Fibroblast of gingiva (primary cell): ENCODE measurements at regions not wholly inside any gene's neighbourhood (a gene's known extent, or its start where the extent isn't known, plus 50 kb on each side); places are given as distances from the start of the nearest gene placed in this dataset.

Source experiments
- DNase-seq: peaks from one replicate; pipeline ENCODE4 v3.0.0-alpha.2; 2011; ENCODE audit warnings: low read depth

DNA sequence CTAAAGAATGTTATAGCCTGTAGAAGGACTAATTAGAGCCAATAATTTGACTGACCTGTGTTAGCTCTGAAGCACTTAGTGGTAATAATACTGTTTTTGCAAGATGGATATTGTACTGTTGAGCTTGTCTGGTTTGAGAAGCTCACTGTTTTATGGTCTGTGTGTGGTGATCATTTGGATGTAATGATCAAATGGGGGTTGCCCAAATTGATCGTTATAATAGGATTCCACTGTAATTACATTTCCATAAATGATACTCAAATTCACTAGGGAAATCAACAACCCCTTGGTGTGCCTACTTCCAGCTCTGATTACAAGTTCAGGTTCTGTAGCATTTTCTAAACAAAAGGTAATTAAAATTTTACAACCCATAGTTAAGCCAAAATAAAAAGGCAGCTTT, 971.4 kb downstream of the TTLL7 start:
- DNase-seq, result no peak

DNA sequence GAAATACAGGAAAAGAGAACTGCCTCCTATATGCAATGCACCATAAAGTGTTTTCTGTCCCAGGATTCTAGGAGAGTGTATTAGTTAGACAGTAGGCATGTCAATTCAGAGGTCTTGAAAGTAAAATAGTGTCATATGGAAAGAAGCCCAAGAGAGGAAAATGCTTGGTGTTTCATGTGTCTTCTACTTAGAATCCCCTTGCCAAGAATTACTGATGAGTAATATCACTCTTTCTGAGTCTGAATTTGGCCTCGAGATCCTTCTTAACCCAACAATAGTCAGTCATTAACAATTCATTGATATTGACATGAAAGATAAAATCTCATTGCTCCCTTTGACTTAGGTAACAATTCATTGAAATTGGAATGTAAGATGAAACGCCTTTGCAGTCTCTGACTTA, 972.2 kb downstream of the TTLL7 start:
- DNase-seq, result peak; percentile 42

DNA sequence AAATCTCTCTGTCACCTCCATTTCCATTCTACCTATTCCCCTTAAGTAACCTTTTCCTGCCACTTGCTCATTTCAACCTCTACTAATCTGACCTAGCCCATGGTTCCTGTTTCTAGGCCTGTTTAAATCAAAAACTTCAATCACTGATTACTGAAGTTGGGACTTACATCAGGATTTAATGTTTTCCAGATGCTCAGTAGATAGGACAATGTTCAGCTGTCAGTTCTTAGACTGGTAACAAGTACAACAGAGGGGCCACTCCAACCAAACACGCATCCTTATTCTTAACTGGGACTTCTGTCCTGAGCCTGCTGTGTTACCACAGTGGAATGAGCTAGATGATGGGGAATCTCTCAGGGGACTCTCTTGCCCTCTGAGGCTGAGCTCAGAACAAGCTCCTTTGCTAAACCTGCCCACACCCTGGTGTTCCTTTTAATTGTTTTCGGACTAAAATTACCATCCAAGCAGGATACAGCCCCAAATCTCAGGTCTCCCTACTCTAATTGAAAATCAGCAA, 974.6 kb downstream of the TTLL7 start:
- peak; percentile 26 for DNase-seq

DNA sequence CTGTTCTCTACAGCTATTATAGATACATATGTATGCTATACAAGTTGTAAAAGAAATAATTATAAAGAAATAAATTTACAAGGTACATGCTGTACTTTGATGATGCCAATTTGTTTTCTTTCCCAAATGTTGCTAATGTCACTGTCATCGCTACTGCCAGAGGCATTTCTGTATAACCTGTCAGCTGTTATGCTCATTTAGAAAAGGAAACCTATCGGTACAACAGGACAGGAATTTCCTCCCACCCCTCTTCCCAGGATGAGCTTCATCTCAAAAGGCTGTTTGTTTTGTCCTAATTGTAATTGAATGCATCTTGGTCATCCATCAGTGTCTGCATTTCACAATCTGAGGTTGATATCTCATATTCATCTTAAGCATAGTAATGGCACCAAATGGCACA, 975.7 kb downstream of the TTLL7 start:
- DNase-seq, result no peak

DNA sequence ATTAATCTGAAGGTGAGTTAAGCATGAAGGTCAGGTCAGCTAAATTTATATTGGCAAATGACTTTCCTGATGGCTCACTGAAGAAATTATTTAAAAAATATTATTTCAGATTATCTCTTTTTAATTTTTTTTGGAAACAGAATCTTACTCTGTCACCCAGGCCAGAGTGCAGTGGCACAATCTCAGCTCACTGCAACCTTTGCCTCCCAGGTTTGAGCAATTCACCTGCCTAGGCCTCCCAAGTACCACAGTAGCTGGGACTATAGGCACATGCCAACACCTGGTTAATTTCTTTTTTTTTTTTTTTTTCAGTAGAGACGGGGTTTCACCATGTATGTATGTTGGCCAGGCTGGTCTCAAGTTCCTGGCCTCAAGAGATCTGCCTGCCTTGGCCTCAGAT, 976.7 kb downstream of the TTLL7 start:
- DNase-seq, result no peak

DNA sequence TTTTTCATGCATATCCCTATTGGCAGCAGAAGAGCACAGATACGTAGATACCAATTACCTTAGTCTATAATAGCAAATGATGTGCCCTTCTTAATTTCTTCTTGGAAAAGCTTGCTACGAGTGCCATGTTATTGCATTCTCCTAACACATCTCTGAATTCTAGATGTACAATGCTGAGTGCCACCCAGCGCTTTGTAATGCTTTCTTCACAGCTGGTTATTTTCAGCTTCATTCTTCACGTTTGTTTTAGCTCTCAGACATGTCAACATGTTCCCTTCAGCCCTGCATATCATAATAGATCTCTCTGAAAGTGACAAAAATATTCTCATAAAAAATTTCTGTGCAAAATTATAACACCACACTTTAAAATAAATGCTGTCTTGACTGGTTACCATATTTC, 981.2 kb downstream of the TTLL7 start:
- no peak for DNase-seq

DNA sequence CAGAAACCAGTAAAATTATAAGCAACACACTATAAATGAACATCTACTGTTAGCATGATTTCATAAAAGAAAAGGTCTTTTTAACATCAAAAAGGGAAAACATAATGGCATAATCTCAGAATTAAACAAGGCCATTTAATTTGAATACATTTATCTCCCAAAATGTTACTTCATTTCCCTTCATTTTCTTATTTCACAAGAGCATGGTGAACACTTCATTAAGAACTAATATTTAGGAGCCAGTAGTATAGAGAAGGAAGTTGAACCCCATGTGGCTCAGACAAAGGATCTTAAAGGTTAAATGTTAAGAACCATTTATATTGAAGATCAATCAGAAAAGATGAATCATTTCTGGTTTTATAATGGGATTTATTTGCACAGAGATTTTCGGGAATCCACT, 981.7 kb downstream of the TTLL7 start:
- no peak for DNase-seq

DNA sequence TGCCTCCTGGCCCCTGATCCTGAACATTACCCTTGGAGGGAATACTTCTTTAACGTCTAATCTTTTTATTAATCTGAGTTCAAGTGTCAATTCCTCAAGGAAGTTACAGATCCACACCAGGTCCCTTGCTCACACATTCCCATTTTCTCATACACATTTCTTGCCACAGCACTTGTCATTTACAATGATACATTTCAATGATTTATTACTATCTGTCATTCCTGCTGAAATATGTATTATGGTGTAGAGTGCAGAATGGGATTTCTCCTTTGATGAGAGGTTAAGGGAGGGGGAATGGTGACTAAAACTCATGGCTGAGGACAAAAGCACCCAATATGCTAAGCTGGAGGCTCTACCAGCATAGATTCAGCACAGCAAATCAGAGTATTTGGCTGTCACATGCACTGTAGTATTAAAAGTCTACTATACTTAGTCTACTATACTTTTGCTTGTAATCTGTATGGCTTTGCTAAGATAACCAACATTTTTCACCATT, 982.5 kb downstream of the TTLL7 start:
- DNase-seq, result no peak

DNA sequence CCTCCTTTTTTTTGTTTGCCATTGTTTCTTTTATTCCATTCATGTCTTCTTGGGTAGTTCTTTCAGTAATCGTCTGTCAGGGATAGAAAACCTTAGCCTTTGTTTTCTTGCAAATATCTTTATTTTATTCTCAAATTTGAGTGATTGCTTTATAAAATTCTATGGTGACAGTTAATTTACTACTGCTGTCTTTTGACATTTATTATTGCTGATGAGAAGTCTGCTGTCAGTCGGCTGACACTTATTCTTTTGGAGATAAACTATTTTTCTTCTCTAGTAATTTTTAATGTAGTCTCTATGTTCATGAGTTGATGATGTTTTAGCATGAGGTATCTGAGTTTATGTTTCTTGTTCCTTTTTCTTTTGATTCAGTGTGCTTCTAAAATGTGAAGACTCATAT, 983.8 kb downstream of the TTLL7 start:
- DNase-seq, result no peak

DNA sequence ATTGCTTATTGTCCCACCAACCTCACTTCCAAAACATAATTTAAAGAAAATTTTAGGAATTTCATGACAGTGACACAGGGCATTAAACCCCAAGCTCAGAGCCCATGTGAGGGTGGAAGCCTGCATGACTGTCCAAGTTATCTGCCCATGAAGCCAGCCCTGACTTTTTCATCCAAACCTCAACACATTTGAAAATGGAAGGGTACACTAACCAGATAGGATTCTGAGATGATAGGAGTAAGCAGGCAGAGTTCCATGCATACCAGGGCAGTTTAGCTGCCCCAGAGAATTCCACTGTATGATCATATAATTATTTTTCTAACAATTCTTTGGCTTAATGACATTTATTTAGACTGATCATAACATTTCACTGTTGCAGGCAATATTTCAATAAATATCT, 986.0 kb downstream of the TTLL7 start:
- no peak for DNase-seq

DNA sequence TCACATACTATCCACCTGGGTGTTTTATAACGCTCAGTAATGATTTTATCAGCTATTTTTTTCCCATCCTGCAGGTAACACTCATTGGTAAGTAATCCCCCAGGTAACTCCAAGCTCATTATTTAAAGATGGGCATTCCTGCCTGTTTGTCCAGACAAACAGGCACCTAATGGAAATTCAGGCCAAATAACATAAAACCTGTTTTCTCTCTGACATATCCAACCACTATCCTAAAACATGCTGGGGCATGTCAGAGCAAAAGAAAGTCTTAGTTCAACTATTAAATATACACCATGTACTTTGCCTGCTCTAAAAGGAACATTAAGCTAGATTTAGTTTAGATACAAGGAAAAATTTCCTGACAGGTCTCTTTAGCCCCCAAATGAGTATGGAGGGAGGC, 987.7 kb downstream of the TTLL7 start:
- no peak for DNase-seq

DNA sequence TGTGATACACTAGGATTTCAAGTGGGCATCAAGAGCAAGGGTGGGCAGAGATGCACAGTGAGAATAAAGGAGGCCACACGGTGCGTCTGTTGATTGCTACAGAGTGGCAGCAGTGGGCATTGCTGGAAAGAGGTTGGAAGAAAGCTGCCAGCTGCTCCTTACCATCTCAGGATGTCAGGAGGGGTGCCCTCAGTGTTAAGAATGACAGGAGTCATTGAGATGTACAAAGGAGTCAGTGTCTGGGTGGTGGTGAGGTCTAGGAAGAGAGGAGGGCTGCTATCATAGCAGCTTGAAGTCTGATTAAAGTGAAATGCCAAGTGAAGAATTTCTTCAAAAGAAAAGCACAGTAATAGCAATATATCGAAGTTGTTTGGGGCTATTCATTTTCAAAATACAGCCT, 992.7 kb downstream of the TTLL7 start:
- no peak for DNase-seq

DNA sequence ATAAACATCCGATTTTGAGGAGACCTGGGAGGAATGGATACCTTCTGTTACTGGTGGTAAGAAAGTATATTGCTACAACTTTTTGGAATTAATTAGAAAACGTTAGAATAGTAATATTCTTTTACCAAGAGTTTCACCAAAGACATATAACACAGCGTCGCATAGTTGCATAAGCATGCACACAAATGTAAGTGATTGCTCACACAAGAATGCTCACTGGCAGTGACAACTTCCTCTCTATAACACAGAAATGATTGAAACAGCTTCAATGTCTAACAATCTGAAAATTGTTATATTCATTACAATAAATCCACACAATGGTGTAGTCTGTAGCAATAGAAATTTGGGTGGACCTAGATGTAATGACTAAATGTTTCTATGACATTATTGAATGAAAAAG, 998.6 kb downstream of the TTLL7 start:
- no peak for DNase-seq

DNA sequence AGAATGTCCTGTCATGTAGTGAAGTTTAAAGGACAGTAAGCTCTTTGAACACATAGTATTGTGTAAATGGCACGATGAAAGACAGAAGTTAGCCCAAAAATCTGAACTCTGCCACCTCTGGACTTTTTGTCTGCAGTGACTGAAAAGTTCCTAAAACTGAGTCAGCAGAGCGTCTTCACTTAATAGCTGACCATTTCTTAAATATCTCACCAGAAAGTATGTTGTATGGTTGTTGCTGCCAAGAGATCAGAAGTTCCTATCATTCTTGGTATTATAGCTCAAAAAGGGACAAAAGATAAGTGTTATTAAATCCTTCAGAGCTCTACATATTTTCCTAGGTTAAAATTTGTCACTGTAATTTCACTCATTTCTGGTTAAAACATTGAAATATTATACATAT, 1003.0 kb downstream of the TTLL7 start:
- no peak for DNase-seq

DNA sequence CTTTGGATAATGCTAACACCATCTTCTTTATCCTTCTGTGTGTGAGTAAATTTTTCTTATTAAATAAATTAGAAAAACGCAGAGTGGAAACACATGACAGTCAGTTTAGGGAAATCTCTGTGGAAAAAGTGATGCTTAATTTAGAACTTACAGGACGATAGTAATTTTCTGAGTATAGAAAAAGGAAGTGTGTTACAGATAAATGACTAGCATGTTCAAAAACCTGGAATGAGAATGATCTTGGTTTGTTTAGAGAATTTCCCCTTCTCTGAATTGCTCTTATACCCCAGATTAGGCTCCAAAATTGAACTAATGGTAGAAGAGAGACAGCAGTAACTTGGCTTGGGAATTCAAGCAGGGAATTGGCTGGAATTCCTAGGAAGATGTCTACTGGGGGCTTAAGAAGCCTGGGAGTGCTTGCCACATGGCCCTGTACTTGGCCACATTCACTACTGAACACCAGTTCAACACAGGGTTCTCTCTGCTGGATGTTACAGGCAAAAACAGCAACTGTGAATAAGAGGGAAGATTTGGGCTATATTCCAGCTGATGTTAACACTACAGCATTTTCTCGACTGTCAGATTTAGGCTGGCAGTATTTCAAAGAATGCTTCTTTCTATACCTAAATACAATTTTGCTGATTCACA, 1004.2 kb downstream of the TTLL7 start:
- DNase-seq, result no peak

DNA sequence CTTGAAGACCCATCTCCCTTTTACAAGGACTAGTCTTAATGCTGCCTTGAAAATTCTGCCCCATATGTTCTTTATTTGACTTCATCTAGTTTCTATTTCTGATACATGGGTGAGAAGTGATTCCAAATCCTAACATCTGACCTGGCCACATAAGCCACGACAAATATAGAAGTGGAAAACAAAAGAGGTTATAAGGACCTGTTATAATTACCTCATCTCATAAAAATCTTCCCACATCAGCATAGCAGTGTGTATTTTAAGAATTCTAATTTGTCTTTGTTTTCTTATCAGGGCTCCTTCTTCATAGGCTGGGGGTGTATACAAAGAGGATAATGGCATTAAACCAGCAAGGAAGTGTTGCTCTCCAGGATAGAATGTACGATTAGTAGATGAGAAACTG, 1007.4 kb downstream of the TTLL7 start:
- no peak for DNase-seq

DNA sequence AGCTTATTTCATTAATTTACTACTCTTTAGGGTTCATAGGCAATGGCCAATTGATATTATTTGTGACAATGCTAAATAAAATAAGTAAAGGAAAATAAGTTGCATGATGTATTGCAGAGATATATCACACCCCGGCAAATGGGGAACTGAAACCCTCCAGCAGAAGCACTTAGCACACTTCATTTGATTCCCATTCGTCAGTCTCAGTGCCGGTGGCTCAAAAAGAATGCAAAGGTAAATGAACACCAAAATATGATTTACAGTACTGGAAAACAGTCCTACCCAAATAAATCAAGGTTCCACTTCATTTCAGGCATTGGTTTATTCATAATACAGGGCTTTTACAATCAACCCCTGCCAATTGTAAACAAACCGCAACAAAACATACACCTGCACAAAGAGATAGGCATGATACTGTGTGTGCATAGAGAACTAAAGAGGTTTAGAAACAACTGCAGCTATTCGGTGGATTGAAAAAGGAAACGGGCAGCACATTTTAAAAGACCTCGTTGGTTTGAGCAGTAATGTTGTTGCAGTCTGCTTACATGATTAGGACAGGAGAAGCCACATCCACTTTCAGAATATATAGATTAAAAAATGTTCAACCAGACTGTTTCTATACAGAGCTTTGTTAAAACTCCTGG, 1019.2 kb downstream of the TTLL7 start:
- DNase-seq, result no peak

DNA sequence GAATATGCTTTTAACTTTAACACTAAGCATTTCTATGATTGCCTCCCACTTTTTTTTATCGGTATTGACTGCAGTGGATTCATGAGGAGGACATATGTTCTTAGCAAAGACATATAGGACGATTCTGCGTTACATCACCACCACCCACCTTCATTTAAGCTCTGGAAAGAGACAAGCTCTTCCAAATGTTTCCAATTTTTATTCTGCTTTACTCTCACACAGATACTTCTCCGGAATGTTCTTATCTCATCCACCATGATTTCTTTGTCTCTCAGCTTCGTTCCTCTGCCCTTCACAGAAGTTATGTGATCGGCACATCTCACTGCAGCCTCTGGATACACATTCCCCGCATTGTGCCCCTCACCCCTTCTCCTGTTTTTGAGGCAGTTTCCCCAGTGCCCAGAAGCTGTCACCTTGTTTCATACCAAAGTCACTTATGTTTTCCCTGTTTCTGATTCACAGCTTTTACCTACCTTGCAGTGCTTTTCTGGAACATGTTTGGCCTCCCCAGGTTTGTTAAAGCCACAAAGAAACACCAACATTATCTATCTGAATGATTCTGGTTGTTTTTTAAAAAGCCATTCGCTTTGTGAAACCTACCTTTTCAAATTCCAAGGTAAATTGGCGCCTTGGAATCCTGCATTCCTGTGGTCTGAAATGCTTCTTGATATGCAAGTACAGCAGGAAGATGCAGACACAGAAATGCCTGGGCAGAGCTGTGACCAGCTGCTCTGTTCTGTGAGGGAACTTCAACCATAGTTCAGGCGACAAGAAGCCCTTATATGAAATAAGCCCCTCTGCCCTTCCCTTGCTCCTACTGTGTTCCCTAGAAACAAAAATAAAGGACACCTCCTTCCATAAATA, 1020.2 kb downstream of the TTLL7 start:
- no peak for DNase-seq

DNA sequence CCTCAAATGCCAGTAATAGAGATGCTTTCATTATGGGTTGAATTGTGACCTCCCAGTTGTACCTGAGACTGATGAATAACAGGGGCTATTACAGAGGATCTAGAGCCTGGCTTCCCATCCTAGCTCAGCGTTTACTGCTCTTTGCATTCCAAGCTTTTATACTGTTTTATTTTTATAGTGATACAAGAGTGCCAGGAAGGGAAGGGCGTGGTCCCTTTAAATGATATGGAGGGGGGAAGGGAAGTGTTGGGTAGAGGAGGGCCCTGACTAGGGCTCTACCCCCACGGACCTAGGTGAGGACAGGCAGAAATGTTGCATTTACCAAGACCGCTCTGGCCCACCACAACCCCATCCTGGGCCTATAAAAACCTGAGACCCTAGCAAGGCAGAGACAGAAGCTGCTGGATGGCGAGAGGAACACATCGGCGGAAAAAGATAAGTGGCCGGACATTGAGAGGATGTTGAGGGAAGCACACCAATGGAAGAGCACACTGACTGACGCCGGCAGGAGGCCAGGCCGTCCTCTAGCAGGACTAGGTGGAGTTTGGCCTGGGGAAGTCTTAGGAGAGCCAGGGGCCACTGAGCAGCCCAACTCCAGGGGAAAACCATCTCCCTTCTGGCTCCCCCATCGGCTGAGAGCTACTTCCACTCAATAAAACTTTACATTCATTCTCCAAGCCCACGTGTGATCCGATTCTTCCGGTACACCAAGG, 1025.9 kb downstream of the TTLL7 start:
- DNase-seq, result no peak

DNA sequence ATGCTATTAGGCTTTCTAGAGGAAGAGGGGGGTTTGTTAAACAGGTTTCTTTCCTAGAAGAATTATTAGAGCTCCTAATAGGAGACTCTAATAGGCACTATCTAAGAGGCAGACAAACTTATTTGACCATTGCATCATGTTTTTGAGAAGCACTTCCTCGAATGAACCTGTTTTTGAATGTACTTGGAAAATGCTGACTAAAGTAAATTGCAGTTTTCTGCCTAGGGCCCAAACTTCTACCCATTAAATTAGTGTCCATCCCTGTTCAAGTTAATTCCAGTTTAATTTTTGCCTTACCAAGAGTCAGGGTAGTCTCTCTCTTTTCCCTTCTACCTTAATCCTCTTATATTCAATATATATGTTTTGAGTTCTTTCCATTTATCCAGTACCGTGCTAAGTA, 1029.6 kb downstream of the TTLL7 start:
- no peak for DNase-seq

DNA sequence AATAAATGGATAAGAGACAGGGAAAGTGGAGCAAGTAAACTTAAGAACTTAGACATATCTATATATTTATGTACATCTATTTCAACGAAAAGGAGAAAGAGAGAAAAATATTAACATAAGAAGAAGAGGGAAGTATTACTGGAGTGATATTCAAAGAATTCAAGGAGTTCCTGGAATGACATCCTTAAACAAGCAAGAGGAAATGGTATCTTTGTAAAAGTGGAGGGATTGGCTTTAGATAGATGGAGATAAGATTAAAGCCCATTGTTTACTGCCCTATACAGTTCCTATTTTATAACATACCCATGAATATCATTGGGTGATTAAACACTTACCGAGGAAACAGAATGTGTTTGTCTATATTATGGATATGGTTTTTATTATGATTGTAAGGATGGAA, 1036.3 kb downstream of the TTLL7 start:
- DNase-seq, result no peak

DNA sequence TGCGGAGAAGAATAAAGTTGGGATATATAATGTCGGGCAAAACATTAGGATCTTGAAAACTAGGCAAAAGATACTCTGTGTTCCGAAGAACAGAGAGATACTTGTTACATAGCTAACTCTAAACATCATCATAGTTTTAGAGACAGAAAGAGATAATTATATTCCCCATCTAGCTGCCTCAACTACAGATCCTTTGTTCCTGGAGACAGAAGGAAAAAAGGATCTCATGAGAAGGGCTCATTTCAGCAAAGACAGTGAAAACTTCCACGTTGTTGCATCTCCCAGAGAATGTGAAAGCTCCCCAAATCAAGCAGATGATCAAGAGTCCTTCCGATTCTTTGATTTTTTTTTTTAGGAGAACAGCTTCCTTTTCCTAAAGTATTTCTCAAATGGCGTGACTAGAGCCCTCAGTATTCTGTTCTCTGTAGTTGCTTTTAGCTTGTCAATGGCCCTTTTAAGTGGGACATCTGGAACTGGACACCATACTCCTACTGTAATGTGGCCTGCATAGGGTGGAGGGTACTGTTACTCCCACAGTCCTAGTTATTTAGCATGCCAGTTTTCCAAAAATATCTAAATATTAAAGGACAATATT, 1048.2 kb downstream of the TTLL7 start:
- no peak for DNase-seq
